CD4-positive, alpha-beta T cell (primary cell): ENCODE measurements at regions not wholly inside any gene's neighbourhood (a gene's known extent, or its start where the extent isn't known, plus 50 kb on each side); places are given as distances from the start of the nearest gene placed in this dataset.

Experiments
- ATAC-seq: fragments of 200-7000 bp; cut with Tn5 transposase; one replicate; pipeline ENCODE4 v1.10.0; 2022; ENCODE audit warnings: mild to moderate bottlenecking; ENCODE audit not compliant: poor library complexity
- CTCF ChIA-PET: fragments of 350-600 bp; sonication (Branson Sonifier 250); formaldehyde crosslinking; loops from one replicate; lab custom pipeline; 2021; ENCODE audit warnings: antibody characterized with exemption, inconsistent platforms; lab: Charles Lee
- POLR2A ChIA-PET: fragments of 350-600 bp; sonication (Branson Sonifier 250); formaldehyde crosslinking; loops from one replicate; lab custom pipeline; 2021; ENCODE audit warnings: antibody characterized with exemption, inconsistent platforms; lab: Charles Lee
- DNase-seq, 14 experiments: peaks; one replicate each; pipeline ENCODE4 v3.0.0-alpha.2; 2013 to 2020; ENCODE audit warnings: mixed read lengths in 2 of 14
- H3K27ac ChIP-seq, 2 donors: one replicate each; pipeline versions ENCODE4 v1.5.1 to v1.7.0; 2013; ENCODE audit warnings: low read length in 2 of 2, low read depth in 1 of 2, mild to moderate bottlenecking in 1 of 2
- H3K27me3 ChIP-seq, 2 experiments: 1 replicate in 1 of 2; 2 replicates in 1 of 2; pipeline versions ENCODE4 v1.6.1 to v1.7.0; 2013; ENCODE audit warnings: low read length in 2 of 2, control low read depth in 1 of 2, mild to moderate bottlenecking in 1 of 2, moderate library complexity in 1 of 2; ENCODE audit not compliant: insufficient read depth in 2 of 2, control insufficient read depth in 1 of 2
- H3K36me3 ChIP-seq: one replicate; pipeline ENCODE4 v1.6.1; 2013; ENCODE audit warnings: low read length, control low read depth; ENCODE audit not compliant: insufficient read depth
- H3K4me1 ChIP-seq: one replicate; pipeline ENCODE4 v1.6.1; 2013; ENCODE audit warnings: low read length, control low read depth; ENCODE audit not compliant: insufficient read depth
- H3K4me3 ChIP-seq: one replicate; pipeline ENCODE4 v1.5.1; 2013; ENCODE audit warnings: mild to moderate bottlenecking, low read length, moderate library complexity
- H3K9me3 ChIP-seq, 2 experiments: 1 replicate in 1 of 2; 2 replicates in 1 of 2; pipeline versions ENCODE4 v1.6.1 to v1.7.0; 2013; ENCODE audit warnings: low read length in 2 of 2, mild to moderate bottlenecking in 2 of 2, control low read depth in 1 of 2, moderate library complexity in 1 of 2; ENCODE audit not compliant: control insufficient read depth in 1 of 2, insufficient read depth in 1 of 2
- H3K27ac Mint-ChIP-seq: one replicate; pipeline ENCODE4 v1.8.0; 2020; ENCODE audit warnings: mixed read lengths
- H3K27me3 Mint-ChIP-seq: one replicate; pipeline ENCODE4 v1.8.0; 2021; ENCODE audit warnings: mixed read lengths
- H3K36me3 Mint-ChIP-seq: one replicate; pipeline ENCODE4 v1.8.0; 2021; ENCODE audit warnings: low read depth, mixed read lengths
- H3K4me1 Mint-ChIP-seq: one replicate; pipeline ENCODE4 v1.8.0; 2021; ENCODE audit warnings: low read depth, mixed read lengths
- H3K4me3 Mint-ChIP-seq: one replicate; pipeline ENCODE4 v1.8.0; 2020; ENCODE audit warnings: mild to moderate bottlenecking, mixed read lengths
- H3K9me3 Mint-ChIP-seq: one replicate; pipeline ENCODE4 v1.8.0; 2020; ENCODE audit warnings: mixed read lengths
- CTCF ChIP-seq: fragments of 200-600 bp; IDR thresholded peaks from one replicate; pipeline ENCODE4 v1.8.0; 2022; ENCODE audit warnings: antibody characterized with exemption, mild to moderate bottlenecking
- intact Hi-C, 2 experiments: fragments of 100-400 bp; cut with DNase I in 1 of 2; cut with micrococcal nuclease in 1 of 2; formaldehyde crosslinking; loops; one replicate each; pipeline versions ENCODE4 v1.15.1 to v1.9.0; 2023 to 2025; cut with DNase I, micrococcal nuclease

- Mint-ChIP-seq H3K9me3 (no peaks in the 10 kb centered on the region), H3K4me1 (no peaks in the 10 kb centered on the region), H3K36me3 (no peaks in the 10 kb centered on the region), H3K27ac (no peak overlapping the region), H3K4me3 (no peak overlapping the region), H3K27me3 (no peaks in the 10 kb centered on the region)
- no peaks in the 10 kb centered on the region for H3K27me3 ChIP-seq
- no peak for DNase-seq
- CTCF ChIA-PET: no interaction called here
- no peaks in the 10 kb centered on the region for H3K36me3 ChIP-seq
- no peak for ATAC-seq
- H3K4me3 ChIP-seq: no peak overlapping the region
- no peak for TF ChIP-seq CTCF
- H3K9me3 ChIP-seq: no peaks in the 10 kb centered on the region
- intact Hi-C loops: no loop called here
- no peak overlapping the region for H3K27ac ChIP-seq
- POLR2A ChIA-PET: no interaction called here
- H3K4me1 ChIP-seq: no peaks in the 10 kb centered on the region
These were observed 762.2 kb downstream of the EFNB2 start for GRCh38 chr13:105773241-105773640.

GRCh38 chr13:105764486-105764885 is 771.0 kb downstream of the EFNB2 start:
- Mint-ChIP-seq H3K9me3 (no peaks in the 10 kb centered on the region), H3K27me3 (no peaks in the 10 kb centered on the region), H3K4me1 (no peaks in the 10 kb centered on the region), H3K4me3 (no peak overlapping the region), H3K27ac (no peak overlapping the region), H3K36me3 (no peaks in the 10 kb centered on the region)
- Histone ChIP-seq H3K27me3 (no peaks in the 10 kb centered on the region), H3K4me1 (no peaks in the 10 kb centered on the region), H3K4me3 (no peak overlapping the region), H3K36me3 (no peaks in the 10 kb centered on the region), H3K27ac (no peak overlapping the region), H3K9me3 (no peaks in the 10 kb centered on the region)
- ChIA-PET CTCF (no interaction called here), POLR2A (no interaction called here)
- no peak for DNase-seq
- no peak for TF ChIP-seq CTCF
- intact Hi-C loops: no loop called here
- no peak for ATAC-seq

GRCh38 chr13:105763851-105764250 is 771.6 kb downstream of the EFNB2 start:
- DNase-seq: no peak
- no peak for ATAC-seq
- Histone ChIP-seq H3K4me1 (no peaks in the 10 kb centered on the region), H3K4me3 (no peak overlapping the region), H3K27me3 (no peaks in the 10 kb centered on the region), H3K36me3 (no peaks in the 10 kb centered on the region), H3K27ac (no peak overlapping the region), H3K9me3 (no peaks in the 10 kb centered on the region)
- intact Hi-C loops: no loop called here
- no peak for TF ChIP-seq CTCF
- H3K36me3 Mint-ChIP-seq: no peaks in the 10 kb centered on the region
- no peak overlapping the region for H3K4me3 Mint-ChIP-seq
- no peaks in the 10 kb centered on the region for H3K9me3 Mint-ChIP-seq
- no peak overlapping the region for H3K27ac Mint-ChIP-seq
- POLR2A ChIA-PET: no interaction called here
- no peaks in the 10 kb centered on the region for H3K4me1 Mint-ChIP-seq
- no peaks in the 10 kb centered on the region for H3K27me3 Mint-ChIP-seq
- CTCF ChIA-PET: no interaction called here
